ENCODE measurements at regions not wholly inside any gene's neighbourhood (a gene's known extent, or its start where the extent isn't known, plus 50 kb on each side); places are given as distances from the start of the nearest gene placed in this dataset.

- no peak for TF ChIP-seq ZBTB11 (CRISPR knock-in tag; IDR thresholded peaks at IDR 0.05)
These were observed 1047.8 kb upstream of the FAM98A start (continued) for GRCh38 chr2:34646901-34647300.

GRCh38 chr2:34632327-34632726 lies 1033.2 kb upstream of the FAM98A start:
- no peak overlapping the region for H2AFZ ChIP-seq (ENCODE audit: control insufficient read depth, low read depth, low read length)
- ChIA-PET POLR2A (no interaction called here), CTCF (no interaction called here), RAD21 (ENCODE audit: unreplicated experiment) (no interaction called here), SMC1A (ENCODE audit: uncharacterized antibody, unreplicated experiment) (no interaction called here)
- H3K4me3 ChIP-seq = no peak overlapping the region
- no peak overlapping the region for H3K4me2 ChIP-seq (ENCODE audit: control insufficient read depth, insufficient read depth)
- BruUV-seq (replicated peaks) = no TSS peak
- no peak overlapping the region for H3K9ac ChIP-seq (ENCODE audit: control insufficient read depth, insufficient read depth, low read length)
- WGBS (ENCODE audit: insufficient coverage, insufficient replicate concordance, low lambda C conversion rate, missing lambda C conversion rate) = 23% methylated on average over 1 of the region's 1 CpG
- no peaks in the 10 kb centered on the region for H3K27me3 ChIP-seq (replicated peaks in 1 of 2; ENCODE audit: control insufficient read depth in 2 of 2, insufficient read depth in 2 of 2, low read length in 1 of 2)
- H3K27ac ChIP-seq (ENCODE audit: control insufficient read depth, insufficient read depth) = no peak overlapping the region
- H3K9me3 ChIP-seq (replicated peaks; ENCODE audit: control insufficient read depth, insufficient read depth, low read length) = no peaks in the 10 kb centered on the region
- H3K79me2 ChIP-seq (ENCODE audit: control insufficient read depth, insufficient read depth, low read length) = no peaks in the 10 kb centered on the region
- no peak for FAIRE-seq
- intact Hi-C loops (cut with micrococcal nuclease; ENCODE audit: unreplicated experiment) = no loop called here
- TF ChIP-seq GATAD2B (conservative IDR thresholded peaks at IDR 0.05; ENCODE audit: low read depth) = no peak
- TF ChIP-seq ZBTB4 (CRISPR knock-in tag; IDR thresholded peaks at IDR 0.05) = no peak
- TF ChIP-seq CBX5 (IDR thresholded peaks at IDR 0.05; ENCODE audit: low read depth) = no peak
- TF ChIP-seq PBX3 (IDR thresholded peaks at IDR 0.05; ENCODE audit: insufficient replicate concordance, low read depth, low read length) = no peak
- no peak for TF ChIP-seq NFYB (IDR thresholded peaks at IDR 0.05; ENCODE audit: insufficient read depth, low read depth, low read length)
- no peak for TF ChIP-seq CBFB (IDR thresholded peaks at IDR 0.05; ENCODE audit: low read depth)
- no peak for TF ChIP-seq PKNOX1 (IDR thresholded peaks at IDR 0.05)
- no peak for TF ChIP-seq ZSCAN29 (IDR thresholded peaks at IDR 0.05)
- TF ChIP-seq NR2C2 (IDR thresholded peaks at IDR 0.05; ENCODE audit: borderline replicate concordance, control insufficient read depth, insufficient read length, low read depth) = no peak
- no peak for TF ChIP-seq RAD51 (IDR thresholded peaks at IDR 0.05)
- no peak for TF ChIP-seq MXI1 (IDR thresholded peaks at IDR 0.05; ENCODE audit: low read depth, low read length)
- TF ChIP-seq SRF (IDR thresholded peaks at IDR 0.05; ENCODE audit: low read depth in 2 of 2, low read length in 2 of 2) = no peak
- no peak for TF ChIP-seq HDGF (IDR thresholded peaks at IDR 0.05)
- H3K36me3 ChIP-seq (ENCODE audit: control insufficient read depth in 2 of 2, insufficient read depth in 2 of 2, low read length in 1 of 2) = no peaks in the 10 kb centered on the region
- no peak for DNase-seq (ENCODE audit: low read depth, low spot score)
- in situ Hi-C loops (cut with MboI) = no loop called here
- ATAC-seq = no peak
- H3K4me1 ChIP-seq (ENCODE audit: control insufficient read depth, insufficient read depth, low read length) = no peaks in the 10 kb centered on the region
- no peaks in the 10 kb centered on the region for H4K20me1 ChIP-seq (ENCODE audit: control insufficient read depth, insufficient read depth)

Data from GM12878 (cell line).